ENCODE measurements at regions not wholly inside any gene's neighbourhood (a gene's known extent, or its start where the extent isn't known, plus 50 kb on each side); places are given as distances from the start of the nearest gene placed in this dataset.

DNA sequence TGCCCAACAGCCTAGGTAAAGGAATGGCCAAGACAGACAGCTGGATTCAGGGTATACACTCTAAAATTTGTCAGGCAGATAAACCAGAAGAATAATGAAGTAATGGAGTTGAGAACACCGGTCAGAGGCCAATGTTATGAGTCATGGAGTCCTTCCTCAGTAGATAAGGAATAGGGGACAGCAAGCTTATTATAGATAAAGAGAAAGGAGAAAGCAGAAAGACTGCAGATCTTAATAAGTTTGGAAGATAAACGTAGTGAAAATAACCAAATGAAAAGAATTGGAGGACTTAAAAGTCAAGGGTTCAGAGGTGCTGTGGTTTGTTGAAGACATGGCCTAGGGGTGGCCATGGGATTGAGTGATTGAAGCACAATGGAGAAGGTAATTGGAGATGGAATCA, 63.5 kb upstream of the NFE2L2 start:
- Histone ChIP-seq H3K9ac (ENCODE audit: extremely low read depth, insufficient read length, low read length) (no peak overlapping the region), H4K5ac (ENCODE audit: insufficient read length, low read depth, low read length) (no peak overlapping the region), H3K9me3 (ENCODE audit: control insufficient read depth, low read depth, low read length) (no peaks in the 10 kb centered on the region), H3K79me1 (ENCODE audit: insufficient read depth, low read depth, low read length, poor library complexity, severe bottlenecking) (no peaks in the 10 kb centered on the region), H3K79me2 (ENCODE audit: insufficient read depth, low read length) (no peaks in the 10 kb centered on the region), H3K4ac (ENCODE audit: low read depth, low read length) (no peak overlapping the region), H2BK20ac (ENCODE audit: low read depth, low read length, poor library complexity, severe bottlenecking) (no peak overlapping the region), H2BK12ac (ENCODE audit: insufficient read length, low read depth, low read length) (no peak overlapping the region), H3K56ac (ENCODE audit: insufficient read length, low read depth, low read length) (no peak overlapping the region), H3K23ac (ENCODE audit: insufficient read length, low read depth, low read length) (no peak overlapping the region), H2BK5ac (ENCODE audit: insufficient read length, low read length) (no peak overlapping the region), H3K4me2 (ENCODE audit: insufficient read depth, insufficient read length, low read length) (no peak overlapping the region), H3K27me3 (ENCODE audit: insufficient read depth, low read length) (no peaks in the 10 kb centered on the region), H3K14ac (ENCODE audit: insufficient read depth, low read length) (no peak overlapping the region), H2AK5ac (ENCODE audit: insufficient read length, low read length) (no peak overlapping the region), H2BK120ac (ENCODE audit: low read depth, low read length, poor library complexity, severe bottlenecking) (no peak overlapping the region), H4K8ac (replicated peaks; ENCODE audit: insufficient read length, low read depth, low read length) (no peak overlapping the region), H3T11ph (ENCODE audit: low read length) (no peak overlapping the region), H3K27ac (ENCODE audit: insufficient read length, low read depth, low read length) (no peak overlapping the region), H3K23me2 (ENCODE audit: insufficient read length, low read depth, low read length, poor library complexity, severe bottlenecking) (no peaks in the 10 kb centered on the region), H2AFZ (ENCODE audit: low read length) (no peak overlapping the region), H4K91ac (ENCODE audit: insufficient read length, low read depth, low read length) (no peak overlapping the region), H2BK15ac (ENCODE audit: low read depth, low read length) (no peak overlapping the region), H3K4me1 (ENCODE audit: insufficient read depth, low read length) (peaks cover 5% of the 10 kb centered on the region; the same call in 1 of the 2 replicates), H4K20me1 (ENCODE audit: control insufficient read depth, insufficient read depth, insufficient read length) (no peaks in the 10 kb centered on the region), H3K18ac (ENCODE audit: insufficient read length, low read depth, low read length) (no peak overlapping the region)
- Mint-ChIP-seq H3K4me1 (peaks cover 24 to 27% of the 10 kb centered on the region in 2 experiments), H3K36me3 (ENCODE audit: insufficient read depth in 1 of 3, low read depth in 3 of 3) (0 out of 7 replicates have a peak, but pooled peaks cover 0 to 4% (median 0%) of the 10 kb centered on the region in 3 experiments), H3K27ac (no peak overlapping the region), H3K27me3 (ENCODE audit: low read depth) (no peaks in the 10 kb centered on the region), H3K4me3 (no peak overlapping the region), H3K9me3 (no peaks in the 10 kb centered on the region)
- TF ChIP-seq, protein P1, sequence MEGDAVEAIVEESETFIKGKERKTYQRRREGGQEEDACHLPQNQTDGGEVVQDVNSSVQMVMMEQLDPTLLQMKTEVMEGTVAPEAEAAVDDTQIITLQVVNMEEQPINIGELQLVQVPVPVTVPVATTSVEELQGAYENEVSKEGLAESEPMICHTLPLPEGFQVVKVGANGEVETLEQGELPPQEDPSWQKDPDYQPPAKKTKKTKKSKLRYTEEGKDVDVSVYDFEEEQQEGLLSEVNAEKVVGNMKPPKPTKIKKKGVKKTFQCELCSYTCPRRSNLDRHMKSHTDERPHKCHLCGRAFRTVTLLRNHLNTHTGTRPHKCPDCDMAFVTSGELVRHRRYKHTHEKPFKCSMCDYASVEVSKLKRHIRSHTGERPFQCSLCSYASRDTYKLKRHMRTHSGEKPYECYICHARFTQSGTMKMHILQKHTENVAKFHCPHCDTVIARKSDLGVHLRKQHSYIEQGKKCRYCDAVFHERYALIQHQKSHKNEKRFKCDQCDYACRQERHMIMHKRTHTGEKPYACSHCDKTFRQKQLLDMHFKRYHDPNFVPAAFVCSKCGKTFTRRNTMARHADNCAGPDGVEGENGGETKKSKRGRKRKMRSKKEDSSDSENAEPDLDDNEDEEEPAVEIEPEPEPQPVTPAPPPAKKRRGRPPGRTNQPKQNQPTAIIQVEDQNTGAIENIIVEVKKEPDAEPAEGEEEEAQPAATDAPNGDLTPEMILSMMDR (conservative IDR thresholded peaks at IDR 0.05), result no peak
- WGBS (ENCODE audit: extremely low coverage, insufficient read length, low lambda C conversion rate), result no CpG with 5 or more reads among the region's 2 CpGs
- no peak for DNase-seq

All from H9 (cell line).